Astrocyte (in vitro differentiated cells and primary cell): ENCODE measurements at regions not wholly inside any gene's neighbourhood (a gene's known extent, or its start where the extent isn't known, plus 50 kb on each side); places are given as distances from the start of the nearest gene placed in this dataset.

Experiments used
- DNase-seq: peaks from one replicate; pipeline ENCODE4 v3.0.0-alpha.2; 2010; ENCODE audit warnings: low read depth
- FAIRE-seq: peaks from 2 replicates; lab custom pipeline; 2011; peaks lifted over from hg19 to GRCh38; lab: Jason Lieb, UNC
- H2AFZ ChIP-seq: 2 replicates; pipeline ENCODE4 v1.6.0; 2012; ENCODE audit warnings: low read depth, low read length, inconsistent platforms
- H3K27ac ChIP-seq: 2 replicates; pipeline ENCODE4 v1.5.1; 2011; ENCODE audit warnings: low read depth, low read length, inconsistent platforms
- H3K27me3 ChIP-seq: 2 replicates; pipeline ENCODE4 v1.6.0; 2011; ENCODE audit warnings: low read length, inconsistent platforms; ENCODE audit not compliant: insufficient read depth
- H3K36me3 ChIP-seq: 2 replicates; pipeline ENCODE4 v1.5.1; 2011; ENCODE audit warnings: low read length, inconsistent platforms; ENCODE audit not compliant: insufficient read depth
- H3K4me1 ChIP-seq: 2 replicates; pipeline ENCODE4 v1.5.1; 2011; ENCODE audit warnings: low read length, inconsistent platforms; ENCODE audit not compliant: insufficient read depth
- H3K4me2 ChIP-seq: 2 replicates; pipeline ENCODE4 v1.6.0; 2012; ENCODE audit warnings: low read length, inconsistent platforms
- H3K4me3 ChIP-seq: 2 replicates; pipeline ENCODE4 v1.5.1; 2011; ENCODE audit warnings: low read depth, mild to moderate bottlenecking, low read length, inconsistent platforms; ENCODE audit not compliant: insufficient read depth
- H3K79me2 ChIP-seq: 2 replicates; pipeline ENCODE4 v1.6.0; 2012; ENCODE audit warnings: mild to moderate bottlenecking, low read length, inconsistent platforms; ENCODE audit not compliant: insufficient read depth
- H3K9ac ChIP-seq: 2 replicates; pipeline ENCODE4 v1.6.0; 2012; ENCODE audit warnings: mild to moderate bottlenecking, low read length, inconsistent platforms
- H3K9me3 ChIP-seq: 2 replicates; pipeline ENCODE4 v1.5.1; 2012; ENCODE audit warnings: low read depth, mild to moderate bottlenecking, low read length, inconsistent platforms; ENCODE audit not compliant: insufficient read depth
- H4K20me1 ChIP-seq: 2 replicates; pipeline ENCODE4 v1.6.0; 2012; ENCODE audit warnings: low read length, inconsistent platforms; ENCODE audit not compliant: insufficient read depth
- H3K27ac Mint-ChIP-seq: one replicate; pipeline ENCODE4 v1.8.0; 2021; ENCODE audit warnings: mild to moderate bottlenecking, mixed read lengths; ENCODE audit not compliant: unreplicated experiment
- H3K27me3 Mint-ChIP-seq: one replicate; pipeline ENCODE4 v1.8.0; 2021; ENCODE audit warnings: low read depth, mixed read lengths; ENCODE audit not compliant: unreplicated experiment
- H3K36me3 Mint-ChIP-seq: one replicate; pipeline ENCODE4 v1.8.0; 2021; ENCODE audit warnings: low read depth, mixed read lengths; ENCODE audit not compliant: unreplicated experiment
- H3K4me1 Mint-ChIP-seq: one replicate; pipeline ENCODE4 v1.8.0; 2021; ENCODE audit warnings: low read depth, mixed read lengths; ENCODE audit not compliant: unreplicated experiment
- H3K4me3 Mint-ChIP-seq: one replicate; pipeline ENCODE4 v1.8.0; 2021; ENCODE audit warnings: mild to moderate bottlenecking, moderate library complexity, mixed read lengths; ENCODE audit not compliant: unreplicated experiment
- H3K9me3 Mint-ChIP-seq: one replicate; pipeline ENCODE4 v1.8.0; 2021; ENCODE audit warnings: mild to moderate bottlenecking, mixed read lengths; ENCODE audit not compliant: unreplicated experiment
- EZH2 ChIP-seq: IDR thresholded peaks from 2 replicates; pipeline ENCODE4 v1.6.1; 2012; ENCODE audit warnings: mild to moderate bottlenecking, low read length, inconsistent platforms; ENCODE audit not compliant: insufficient read depth
- TF ChIP-seq, protein P1 (sequence below): IDR thresholded peaks from 2 replicates; pipeline ENCODE4 v1.5.1; 2011; ENCODE audit warnings: low read depth, mild to moderate bottlenecking, inconsistent platforms, low read length, moderate library complexity; ENCODE audit not compliant: insufficient read depth

GRCh38 chr11:15617126-15617525 lies 502.4 kb downstream of the INSC start:
- Histone ChIP-seq H3K9me3 (no peaks in the 10 kb centered on the region), H4K20me1 (no peaks in the 10 kb centered on the region), H3K79me2 (no peaks in the 10 kb centered on the region), H3K9ac (no peak overlapping the region), H3K4me1 (no peaks in the 10 kb centered on the region), H3K4me3 (no peak overlapping the region), H3K36me3 (no peaks in the 10 kb centered on the region), H2AFZ (no peak overlapping the region), H3K4me2 (no peak overlapping the region), H3K27me3 (peaks cover 9% of the 10 kb centered on the region), H3K27ac (no peak overlapping the region)
- DNase-seq: no peak
- no peaks in the 10 kb centered on the region for H3K36me3 Mint-ChIP-seq
- peaks cover 19% of the 10 kb centered on the region for H3K27me3 Mint-ChIP-seq
- FAIRE-seq: no peak
- TF ChIP-seq, protein P1, sequence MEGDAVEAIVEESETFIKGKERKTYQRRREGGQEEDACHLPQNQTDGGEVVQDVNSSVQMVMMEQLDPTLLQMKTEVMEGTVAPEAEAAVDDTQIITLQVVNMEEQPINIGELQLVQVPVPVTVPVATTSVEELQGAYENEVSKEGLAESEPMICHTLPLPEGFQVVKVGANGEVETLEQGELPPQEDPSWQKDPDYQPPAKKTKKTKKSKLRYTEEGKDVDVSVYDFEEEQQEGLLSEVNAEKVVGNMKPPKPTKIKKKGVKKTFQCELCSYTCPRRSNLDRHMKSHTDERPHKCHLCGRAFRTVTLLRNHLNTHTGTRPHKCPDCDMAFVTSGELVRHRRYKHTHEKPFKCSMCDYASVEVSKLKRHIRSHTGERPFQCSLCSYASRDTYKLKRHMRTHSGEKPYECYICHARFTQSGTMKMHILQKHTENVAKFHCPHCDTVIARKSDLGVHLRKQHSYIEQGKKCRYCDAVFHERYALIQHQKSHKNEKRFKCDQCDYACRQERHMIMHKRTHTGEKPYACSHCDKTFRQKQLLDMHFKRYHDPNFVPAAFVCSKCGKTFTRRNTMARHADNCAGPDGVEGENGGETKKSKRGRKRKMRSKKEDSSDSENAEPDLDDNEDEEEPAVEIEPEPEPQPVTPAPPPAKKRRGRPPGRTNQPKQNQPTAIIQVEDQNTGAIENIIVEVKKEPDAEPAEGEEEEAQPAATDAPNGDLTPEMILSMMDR: no peak
- TF ChIP-seq EZH2: no peak
- H3K9me3 Mint-ChIP-seq: peaks cover 3% of the 10 kb centered on the region
- no peaks in the 10 kb centered on the region for H3K4me1 Mint-ChIP-seq
- no peak overlapping the region for H3K4me3 Mint-ChIP-seq
- H3K27ac Mint-ChIP-seq: no peak overlapping the region

DNA sequence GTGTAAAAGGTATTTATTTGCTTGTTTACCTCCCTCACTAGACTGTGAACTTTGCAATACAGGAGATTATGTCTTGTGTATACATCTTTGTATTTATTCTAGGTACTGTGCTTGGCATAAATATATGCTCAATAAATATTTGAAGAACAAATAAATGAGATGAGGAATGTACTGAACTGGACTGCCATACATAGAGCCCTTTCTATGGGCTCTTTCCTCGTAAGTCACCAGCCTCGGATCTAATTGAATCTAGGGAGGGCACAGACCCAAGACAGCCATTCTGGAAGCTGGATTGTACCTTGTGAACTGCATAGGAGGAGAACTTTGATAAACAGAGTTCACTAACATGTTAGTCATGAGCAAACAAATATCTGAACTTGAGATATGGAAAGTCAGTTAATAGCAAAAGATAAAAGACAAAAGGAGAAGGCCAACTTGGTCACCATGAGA lies 503.9 kb downstream of the INSC start:
- Histone ChIP-seq H3K27me3 (peaks cover 20% of the 10 kb centered on the region), H3K4me1 (no peaks in the 10 kb centered on the region), H4K20me1 (no peaks in the 10 kb centered on the region), H3K27ac (no peak overlapping the region), H2AFZ (no peak overlapping the region), H3K36me3 (no peaks in the 10 kb centered on the region), H3K4me2 (no peak overlapping the region), H3K79me2 (no peaks in the 10 kb centered on the region), H3K9me3 (no peaks in the 10 kb centered on the region), H3K9ac (no peak overlapping the region), H3K4me3 (no peak overlapping the region)
- Mint-ChIP-seq H3K27me3 (peaks cover 21% of the 10 kb centered on the region), H3K4me1 (no peaks in the 10 kb centered on the region), H3K9me3 (peaks cover 3% of the 10 kb centered on the region), H3K36me3 (no peaks in the 10 kb centered on the region), H3K4me3 (no peak overlapping the region), H3K27ac (no peak overlapping the region)
- no peak for DNase-seq
- no peak for TF ChIP-seq EZH2
- TF ChIP-seq, protein P1: no peak
- FAIRE-seq: no peak

DNA sequence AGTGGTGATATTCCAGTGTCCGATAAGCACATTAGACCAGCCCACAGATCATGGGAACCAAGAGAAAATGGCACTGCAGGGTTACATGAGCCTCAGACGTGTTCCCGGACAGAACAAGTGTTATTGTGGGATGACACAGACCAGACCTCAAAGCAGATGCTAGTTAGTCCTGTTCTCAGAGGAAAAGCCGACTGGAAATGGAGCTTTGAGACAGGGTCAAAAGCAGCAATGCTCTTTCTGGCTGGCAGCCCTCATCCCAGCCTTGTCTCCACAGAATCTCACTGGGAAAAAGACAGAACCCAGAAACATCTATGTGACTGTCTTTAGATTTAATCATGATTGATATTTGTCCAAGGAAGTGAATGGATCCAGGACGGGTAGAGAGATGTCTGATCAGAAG lies 506.8 kb downstream of the INSC start:
- H2AFZ ChIP-seq: no peak overlapping the region
- peaks cover 4% of the 10 kb centered on the region for H3K4me1 ChIP-seq
- Mint-ChIP-seq H3K9me3 (peaks cover 3% of the 10 kb centered on the region), H3K27me3 (peaks cover 20% of the 10 kb centered on the region), H3K4me3 (no peak overlapping the region), H3K27ac (no peak overlapping the region), H3K4me1 (peaks cover 4% of the 10 kb centered on the region), H3K36me3 (no peaks in the 10 kb centered on the region)
- no peak overlapping the region for H3K4me3 ChIP-seq
- no peaks in the 10 kb centered on the region for H3K9me3 ChIP-seq
- H3K79me2 ChIP-seq: no peaks in the 10 kb centered on the region
- H3K27ac ChIP-seq: no peak overlapping the region
- no peak for DNase-seq
- no peaks in the 10 kb centered on the region for H3K36me3 ChIP-seq
- H3K27me3 ChIP-seq: peaks cover 20% of the 10 kb centered on the region
- FAIRE-seq: no peak
- no peak overlapping the region for H3K4me2 ChIP-seq
- no peak for TF ChIP-seq EZH2
- TF ChIP-seq, protein P1: no peak
- no peaks in the 10 kb centered on the region for H4K20me1 ChIP-seq
- H3K9ac ChIP-seq: no peak overlapping the region
